Astrocyte of the cerebellum (primary cell): ENCODE measurements at regions not wholly inside any gene's neighbourhood (a gene's known extent, or its start where the extent isn't known, plus 50 kb on each side); places are given as distances from the start of the nearest gene placed in this dataset.

Experiments
- DNase-seq: peaks from one replicate; pipeline ENCODE4 v3.0.0-alpha.2; 2011; ENCODE audit warnings: low read depth
- H3K4me3 ChIP-seq: 2 replicates; pipeline ENCODE4 v1.5.1; 2011; ENCODE audit warnings: mild to moderate bottlenecking, low read depth, low read length, moderate library complexity
- CTCF ChIP-seq: IDR thresholded peaks from 2 replicates; pipeline ENCODE4 v1.5.1; 2012; ENCODE audit warnings: low read length, low read depth, moderate library complexity, mild to moderate bottlenecking; ENCODE audit errors: missing control alignments
- in situ Hi-C: cut with HindIII; loops from 2 replicates; pipeline ENCODE4 v1.10.0; 2017; ENCODE audit warnings: low sequenced_read_pairs

- in situ Hi-C loops = no loop called here
- TF ChIP-seq CTCF = no peak
- H3K4me3 ChIP-seq = no peak overlapping the region
- DNase-seq = no peak
These were observed 758.3 kb downstream of the HDGFL1 start for GRCh38 chr6:23327621-23328020.

GRCh38 chr6:23329086-23329485, 759.7 kb downstream of the HDGFL1 start:
- in situ Hi-C loops = no loop called here
- DNase-seq = no peak
- no peak for TF ChIP-seq CTCF
- H3K4me3 ChIP-seq = no peak overlapping the region

- in situ Hi-C loops = no loop called here
- TF ChIP-seq CTCF = no peak
- no peak overlapping the region for H3K4me3 ChIP-seq
- no peak for DNase-seq
These were observed 761.3 kb downstream of the HDGFL1 start for GRCh38 chr6:23330632-23331031.

- TF ChIP-seq CTCF = no peak
- H3K4me3 ChIP-seq = no peak overlapping the region
- DNase-seq = no peak
- in situ Hi-C loops = no loop called here
These were observed 765.0 kb downstream of the HDGFL1 start for GRCh38 chr6:23334360-23334759.

GRCh38 chr6:23335894-23336293, 766.5 kb downstream of the HDGFL1 start:
- DNase-seq = no peak
- in situ Hi-C loops = no loop called here
- TF ChIP-seq CTCF = no peak
- H3K4me3 ChIP-seq = no peak overlapping the region

GRCh38 chr6:23339268-23339667, 769.9 kb downstream of the HDGFL1 start:
- in situ Hi-C loops = no loop called here
- no peak for TF ChIP-seq CTCF
- no peak for DNase-seq
- no peak overlapping the region for H3K4me3 ChIP-seq

- H3K4me3 ChIP-seq = no peak overlapping the region
- in situ Hi-C loops = no loop called here
- no peak for TF ChIP-seq CTCF
- DNase-seq = peak; percentile 32
These were observed 770.9 kb downstream of the HDGFL1 start for GRCh38 chr6:23340271-23340670.
